Ishikawa (cell line): ENCODE measurements at regions not wholly inside any gene's neighbourhood (a gene's known extent, or its start where the extent isn't known, plus 50 kb on each side); places are given as distances from the start of the nearest gene placed in this dataset.

Source experiments
- EGR1 ChIP-seq: IDR thresholded peaks from 2 replicates; pipeline ENCODE4 v1.6.1; 2012
- EP300 ChIP-seq: IDR thresholded peaks from 2 replicates; pipeline ENCODE4 v1.6.1; 2012; ENCODE audit warnings: borderline replicate concordance
- FOXM1 ChIP-seq: IDR thresholded peaks from 2 replicates; pipeline ENCODE4 v1.6.1; 2012; ENCODE audit warnings: low read depth, borderline replicate concordance
- MAX ChIP-seq: IDR thresholded peaks from 2 replicates; pipeline ENCODE4 v1.6.1; 2012
- NFIC ChIP-seq: IDR thresholded peaks from 2 replicates; pipeline ENCODE4 v1.6.1; 2012
- RAD21 ChIP-seq: IDR thresholded peaks from 2 replicates; pipeline ENCODE4 v1.6.1; 2012; ENCODE audit warnings: low read depth
- REST ChIP-seq: IDR thresholded peaks from 2 replicates; pipeline ENCODE4 v1.6.1; 2012; ENCODE audit warnings: low read depth, mild to moderate bottlenecking
- TAF1 ChIP-seq: IDR thresholded peaks from 2 replicates; pipeline ENCODE4 v1.6.1; 2012; ENCODE audit warnings: low read depth, mild to moderate bottlenecking
- ZBTB7A ChIP-seq: IDR thresholded peaks from 2 replicates; pipeline ENCODE4 v1.6.1; 2012; ENCODE audit warnings: low read depth

- TF ChIP-seq FOXM1 (no peak), EGR1 (no peak), EP300 (no peak), MAX (no peak), TAF1 (no peak), NFIC (no peak), ZBTB7A (no peak), REST (no peak), RAD21 (no peak)
Observed at GRCh38 chr18:61699397-61700110, 193.3 kb downstream of the RNF152 start.
